Activated CD4-positive, alpha-beta T cell treated with anti-CD3 and anti-CD28 coated beads, Interleukin-2, Interleukin-4, amounts not matched to agents 100 ng/mL and 50 ng/mL, durations not matched to agents 16 hours and 8 hours (primary cell): ENCODE measurements at regions not wholly inside any gene's neighbourhood (a gene's known extent, or its start where the extent isn't known, plus 50 kb on each side); places are given as distances from the start of the nearest gene placed in this dataset.

ENCODE experiments used
- DNase-seq: peaks from one replicate; pipeline ENCODE4 v3.0.0-alpha.2; 2020; ENCODE audit warnings: low spot score

- no peak for DNase-seq
Measured at GRCh38 chr11:92703449-92703830, 266.0 kb upstream of the MTNR1B start.

- no peak for DNase-seq
Measured at GRCh38 chr11:92707173-92707619, 262.3 kb upstream of the MTNR1B start.

GRCh38 chr11:92707665-92708064, 261.8 kb upstream of the MTNR1B start:
- DNase-seq, result no peak

- no peak for DNase-seq
Measured at GRCh38 chr11:92709329-92709728, 260.1 kb upstream of the MTNR1B start.

- DNase-seq, result no peak
Measured at GRCh38 chr11:92711926-92712325, 257.5 kb upstream of the MTNR1B start.

- no peak for DNase-seq
Measured at GRCh38 chr11:92714111-92714510, 255.3 kb upstream of the MTNR1B start.

- DNase-seq, result no peak
Measured at GRCh38 chr11:92717240-92717639, 252.2 kb upstream of the MTNR1B start.

- no peak for DNase-seq
Measured at GRCh38 chr11:92720385-92720784, 249.1 kb upstream of the MTNR1B start.

GRCh38 chr11:92725352-92725751, 244.1 kb upstream of the MTNR1B start:
- DNase-seq, result no peak

GRCh38 chr11:92727123-92727522, 242.3 kb upstream of the MTNR1B start:
- DNase-seq, result no peak

GRCh38 chr11:92727769-92728168, 241.7 kb upstream of the MTNR1B start:
- no peak for DNase-seq

- DNase-seq, result no peak
Measured at GRCh38 chr11:92728628-92729027, 240.8 kb upstream of the MTNR1B start.

- peak; percentile 1 for DNase-seq
Measured at GRCh38 chr11:92735039-92735438, 234.4 kb upstream of the MTNR1B start.

GRCh38 chr11:92738276-92738675, 231.2 kb upstream of the MTNR1B start:
- DNase-seq, result no peak

GRCh38 chr11:92739041-92739440, 230.4 kb upstream of the MTNR1B start:
- DNase-seq, result no peak

GRCh38 chr11:92739491-92739890, 230.0 kb upstream of the MTNR1B start:
- no peak for DNase-seq

- no peak for DNase-seq
Measured at GRCh38 chr11:92740276-92740675, 229.2 kb upstream of the MTNR1B start.

- no peak for DNase-seq
Measured at GRCh38 chr11:92744929-92745585, 224.4 kb upstream of the MTNR1B start.

- DNase-seq, result no peak
Measured at GRCh38 chr11:92750794-92751193, 218.7 kb upstream of the MTNR1B start.

GRCh38 chr11:92751594-92751993, 217.9 kb upstream of the MTNR1B start:
- DNase-seq, result no peak

GRCh38 chr11:92752122-92752521, 217.3 kb upstream of the MTNR1B start:
- no peak for DNase-seq

- no peak for DNase-seq
Measured at GRCh38 chr11:92753161-92753560, 216.3 kb upstream of the MTNR1B start.

GRCh38 chr11:92758241-92758780, 211.1 kb upstream of the MTNR1B start:
- DNase-seq, result no peak

- no peak for DNase-seq
Measured at GRCh38 chr11:92759571-92760214, 209.8 kb upstream of the MTNR1B start.
